ENCODE measurements at regions not wholly inside any gene's neighbourhood (a gene's known extent, or its start where the extent isn't known, plus 50 kb on each side); places are given as distances from the start of the nearest gene placed in this dataset.

GRCh38 chr6:21648475-21649050 is 55.0 kb downstream of the SOX4 start:
- in situ Hi-C loops (cut with HindIII; ENCODE audit: low pct_unique_long_range_greater_than_20kb, low sequenced_read_pairs) = no loop called here
- no peak for DNase-seq (ENCODE audit: low read depth, low spot score)

DNA sequence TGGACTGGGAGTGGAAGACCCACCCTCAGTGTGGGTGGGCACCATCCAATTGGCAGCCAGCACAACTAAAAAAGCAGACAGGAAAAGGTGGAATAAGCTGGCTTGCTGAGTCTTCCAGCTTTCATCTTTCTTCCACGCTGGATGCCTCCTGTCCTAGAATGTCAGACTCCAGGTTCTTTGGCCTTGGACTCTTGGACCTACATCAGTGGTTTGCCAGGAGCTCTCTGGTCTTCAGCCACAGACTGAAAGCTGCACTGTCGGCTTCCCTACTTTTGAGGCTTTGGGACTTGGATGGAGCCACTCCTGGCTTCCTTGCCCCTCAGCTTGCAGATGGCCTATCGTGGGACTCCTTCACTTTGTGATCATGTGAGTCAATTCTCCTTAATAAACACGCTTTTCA is 59.8 kb downstream of the SOX4 start:
- DNase-seq (ENCODE audit: low read depth, low spot score) = no peak
- in situ Hi-C loops (cut with HindIII; ENCODE audit: low pct_unique_long_range_greater_than_20kb, low sequenced_read_pairs) = no loop called here

- no peak for DNase-seq (ENCODE audit: low read depth, low spot score)
- in situ Hi-C loops (cut with HindIII; ENCODE audit: low pct_unique_long_range_greater_than_20kb, low sequenced_read_pairs) = no loop called here
Measured at GRCh38 chr6:21653905-21654304, 60.4 kb downstream of the SOX4 start.

DNA sequence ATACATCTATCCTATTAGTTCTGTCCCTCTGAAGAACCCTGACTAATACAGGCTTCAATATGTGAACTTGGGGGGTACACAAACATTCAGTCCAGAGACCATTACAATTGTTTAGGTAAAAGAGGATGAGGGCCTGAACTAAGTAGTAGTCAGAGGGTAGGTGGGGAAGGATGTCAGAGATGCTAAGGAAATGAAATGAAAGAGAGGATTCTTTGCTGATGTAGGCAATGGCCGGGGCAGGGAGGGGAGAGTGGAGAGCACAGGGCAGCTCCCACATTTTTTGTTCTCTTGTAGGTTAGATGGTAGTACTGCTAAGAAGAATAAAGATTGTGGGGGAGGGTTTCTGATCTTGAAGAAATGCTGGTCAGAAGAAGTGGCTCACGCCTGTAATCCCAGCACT is 60.8 kb downstream of the SOX4 start:
- in situ Hi-C loops (cut with HindIII; ENCODE audit: low pct_unique_long_range_greater_than_20kb, low sequenced_read_pairs) = no loop called here
- no peak for DNase-seq (ENCODE audit: low read depth, low spot score)

GRCh38 chr6:21663966-21664313 is 70.4 kb downstream of the SOX4 start:
- no peak for DNase-seq (ENCODE audit: low read depth, low spot score)
- in situ Hi-C loops (cut with HindIII; ENCODE audit: low pct_unique_long_range_greater_than_20kb, low sequenced_read_pairs) = no loop called here

DNA sequence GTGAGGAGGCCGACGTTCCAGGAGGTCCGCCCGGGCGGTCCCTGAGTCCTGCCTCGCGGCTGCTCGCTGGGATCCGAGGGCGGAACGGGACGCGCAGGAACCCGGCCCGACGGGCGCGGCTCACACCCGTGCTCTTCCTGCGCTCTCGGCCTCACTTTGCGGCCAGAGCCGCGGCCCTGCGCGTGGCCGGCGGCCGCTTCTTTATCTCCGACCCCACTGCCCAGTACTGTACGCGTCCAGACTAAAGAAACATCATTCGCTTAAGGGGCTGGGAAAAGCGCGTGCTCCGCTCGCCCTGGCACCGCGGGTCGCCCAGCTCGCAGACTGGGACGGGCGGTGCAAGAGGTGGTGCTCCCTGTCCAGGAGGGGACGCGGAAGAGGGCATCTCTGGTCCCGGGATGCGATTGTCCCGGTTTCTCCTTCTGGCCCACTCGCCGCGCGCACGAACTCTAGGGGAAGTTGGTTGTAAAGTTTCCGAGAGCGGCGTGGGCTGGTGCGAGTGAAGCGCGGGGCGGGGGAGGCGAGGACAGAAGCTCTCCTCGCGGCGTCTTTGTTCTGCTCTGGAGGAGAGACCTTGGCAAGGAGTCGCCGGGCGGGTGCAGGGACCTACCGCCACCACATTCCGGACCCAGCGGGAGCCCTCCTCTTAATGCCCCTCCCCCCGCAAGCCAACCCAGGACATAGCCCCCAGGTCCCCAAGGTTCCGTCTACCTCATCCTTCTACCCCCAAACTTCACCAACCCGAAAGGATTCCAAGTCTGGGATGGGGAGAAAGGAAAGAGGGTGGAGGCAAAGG is 71.0 kb downstream of the SOX4 start:
- in situ Hi-C loops (cut with HindIII; ENCODE audit: low pct_unique_long_range_greater_than_20kb, low sequenced_read_pairs) = no loop called here
- DNase-seq (ENCODE audit: low read depth, low spot score) = no peak

DNA sequence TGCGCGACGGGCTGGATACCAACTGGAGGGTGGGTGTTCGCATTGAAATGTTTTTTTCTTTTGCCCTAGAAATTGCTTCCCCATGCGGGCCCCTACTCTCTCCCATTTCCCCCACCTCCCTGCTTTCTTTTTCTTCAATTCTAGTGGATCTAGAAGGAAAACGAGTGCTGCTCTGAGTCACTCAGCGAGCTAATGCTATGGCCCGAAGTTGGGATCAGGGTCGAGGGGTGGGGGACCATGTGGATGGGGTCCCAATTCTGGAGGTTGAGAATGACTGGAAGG is 71.5 kb downstream of the SOX4 start:
- no peak for DNase-seq (ENCODE audit: low read depth, low spot score)
- in situ Hi-C loops (cut with HindIII; ENCODE audit: low pct_unique_long_range_greater_than_20kb, low sequenced_read_pairs) = no loop called here

GRCh38 chr6:21665392-21666200 is 72.0 kb downstream of the SOX4 start:
- in situ Hi-C loops (cut with HindIII; ENCODE audit: low pct_unique_long_range_greater_than_20kb, low sequenced_read_pairs) = no loop called here
- no peak for DNase-seq (ENCODE audit: low read depth, low spot score)

DNA sequence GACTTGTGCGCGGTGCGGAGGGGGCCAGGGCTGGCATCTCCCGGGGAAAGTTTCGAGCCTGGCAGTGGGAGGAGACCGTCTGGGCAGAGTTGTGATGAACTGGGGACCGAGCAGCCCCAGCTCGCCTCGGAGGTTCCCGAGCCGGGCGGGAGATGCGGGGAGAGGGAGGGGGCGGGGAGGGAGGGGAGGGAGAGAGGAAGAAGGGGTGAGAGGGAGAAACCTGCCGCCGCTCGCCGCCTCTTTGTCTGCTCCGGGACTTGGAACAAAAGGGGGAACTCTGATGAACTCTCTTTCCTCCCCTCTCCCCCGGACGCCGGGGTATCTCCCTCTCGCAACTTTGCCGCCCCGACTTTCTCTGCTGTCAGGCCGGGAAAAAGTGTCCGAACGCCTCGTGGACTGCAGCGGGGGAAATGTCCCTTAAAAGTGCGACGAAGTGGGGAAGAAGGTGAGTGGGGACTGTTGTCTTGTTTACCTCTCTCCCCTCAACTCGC is 72.7 kb downstream of the SOX4 start:
- in situ Hi-C loops (cut with HindIII; ENCODE audit: low pct_unique_long_range_greater_than_20kb, low sequenced_read_pairs) = no loop called here
- DNase-seq (ENCODE audit: low read depth, low spot score) = no peak

DNA sequence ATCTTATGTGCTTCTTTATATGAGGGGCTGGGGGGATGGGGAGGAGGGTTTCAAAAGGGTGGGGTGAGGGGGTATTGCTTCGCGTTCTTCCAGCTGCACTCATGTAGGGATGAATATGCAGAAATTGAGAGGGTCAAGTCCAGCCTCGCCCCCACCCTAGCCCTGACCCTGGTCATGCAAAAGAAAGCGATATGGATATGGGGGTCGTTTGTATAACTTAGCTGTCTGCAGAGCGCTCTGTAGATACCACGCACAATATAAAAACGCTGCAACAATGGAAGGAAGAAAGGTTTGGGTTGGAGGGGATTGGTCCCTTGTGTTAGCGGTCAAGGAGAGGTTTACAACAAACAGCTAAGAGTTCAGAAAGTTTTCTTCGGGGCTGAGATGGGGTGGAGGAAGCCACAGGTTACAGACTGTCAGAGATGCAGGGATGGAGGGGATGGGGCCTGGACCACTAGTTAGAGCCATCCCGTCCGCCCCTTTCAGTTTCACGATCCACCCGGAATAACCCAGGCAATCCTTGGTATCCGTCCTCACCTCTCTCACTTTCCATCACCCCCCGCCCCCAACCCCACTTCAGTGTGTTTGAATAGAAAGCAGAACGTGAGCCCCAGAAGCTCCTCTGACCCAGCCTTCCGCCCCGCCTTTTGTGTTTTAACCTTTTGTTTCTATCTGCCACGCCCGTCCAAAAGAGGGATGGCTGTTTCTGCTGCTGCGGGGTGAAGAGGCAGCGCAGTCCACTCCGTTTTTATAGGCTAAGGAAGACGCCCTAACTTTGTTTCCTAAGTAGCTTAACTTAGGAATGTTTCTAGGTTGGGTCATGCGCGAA is 73.5 kb downstream of the SOX4 start:
- in situ Hi-C loops (cut with HindIII; ENCODE audit: low pct_unique_long_range_greater_than_20kb, low sequenced_read_pairs) = no loop called here
- no peak for DNase-seq (ENCODE audit: low read depth, low spot score)

DNA sequence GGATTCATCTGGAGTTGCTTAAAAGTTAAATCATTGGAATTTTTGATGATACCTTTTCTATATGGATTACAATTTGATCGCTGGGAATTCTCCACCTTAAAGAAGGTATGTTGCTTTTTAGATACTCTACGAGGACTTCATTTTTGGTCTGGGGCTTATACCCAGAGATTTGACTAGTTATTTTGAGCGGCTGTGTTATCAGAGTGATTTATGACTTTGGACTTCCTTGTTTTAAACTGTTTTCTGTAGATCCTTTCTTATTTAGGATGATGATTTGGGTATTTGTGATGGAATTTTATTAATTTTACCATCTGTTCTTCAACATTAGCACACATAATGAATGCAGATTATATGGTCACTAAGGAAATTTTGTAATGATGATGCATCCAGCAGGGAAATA is 75.2 kb downstream of the SOX4 start:
- in situ Hi-C loops (cut with HindIII; ENCODE audit: low pct_unique_long_range_greater_than_20kb, low sequenced_read_pairs) = no loop called here
- no peak for DNase-seq (ENCODE audit: low read depth, low spot score)

DNA sequence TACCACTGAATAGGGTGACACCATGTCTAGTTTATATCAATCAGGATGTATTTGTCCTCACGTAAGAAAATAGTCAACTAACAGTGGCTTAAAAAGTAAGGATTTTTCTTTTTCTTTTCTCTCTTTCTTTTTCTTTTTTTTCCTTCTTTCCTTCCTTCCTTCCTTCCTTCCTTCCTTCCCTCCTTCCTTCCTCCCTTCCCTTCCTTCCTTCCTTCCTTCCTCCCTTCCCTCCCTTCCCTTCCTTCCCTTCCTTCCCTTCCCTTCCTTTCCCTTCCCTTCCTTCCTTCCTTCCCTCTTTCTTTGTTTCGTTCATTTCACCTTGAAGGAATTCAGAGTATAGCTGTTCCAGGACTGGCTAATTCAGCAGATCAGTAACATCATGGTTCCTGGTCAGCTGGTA is 83.2 kb downstream of the SOX4 start:
- no peak for DNase-seq (ENCODE audit: low read depth, low spot score)
- in situ Hi-C loops (cut with HindIII; ENCODE audit: low pct_unique_long_range_greater_than_20kb, low sequenced_read_pairs) = no loop called here

DNA sequence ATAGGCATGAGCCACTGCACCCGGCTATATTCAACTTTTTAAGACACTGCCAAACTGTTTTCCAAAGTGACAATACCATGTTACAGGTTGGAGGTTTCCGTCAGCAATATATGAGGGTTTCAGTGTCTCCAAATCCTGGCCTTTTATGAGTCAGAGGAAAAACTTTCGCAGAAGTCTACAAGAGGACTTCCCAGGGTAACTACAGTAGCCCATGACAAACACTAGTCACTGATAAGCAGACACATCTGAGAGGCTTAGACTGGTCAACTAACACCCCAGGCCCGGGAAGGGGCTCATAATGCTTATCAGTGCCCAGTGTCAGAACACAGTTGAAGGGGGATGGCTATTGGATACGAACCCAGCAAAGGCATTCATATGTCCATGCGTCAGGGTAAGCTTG is 85.4 kb downstream of the SOX4 start:
- in situ Hi-C loops (cut with HindIII; ENCODE audit: low pct_unique_long_range_greater_than_20kb, low sequenced_read_pairs) = no loop called here
- no peak for DNase-seq (ENCODE audit: low read depth, low spot score)

GRCh38 chr6:21679761-21680265 is 86.3 kb downstream of the SOX4 start:
- no peak for DNase-seq (ENCODE audit: low read depth, low spot score)
- in situ Hi-C loops (cut with HindIII; ENCODE audit: low pct_unique_long_range_greater_than_20kb, low sequenced_read_pairs) = no loop called here

DNA sequence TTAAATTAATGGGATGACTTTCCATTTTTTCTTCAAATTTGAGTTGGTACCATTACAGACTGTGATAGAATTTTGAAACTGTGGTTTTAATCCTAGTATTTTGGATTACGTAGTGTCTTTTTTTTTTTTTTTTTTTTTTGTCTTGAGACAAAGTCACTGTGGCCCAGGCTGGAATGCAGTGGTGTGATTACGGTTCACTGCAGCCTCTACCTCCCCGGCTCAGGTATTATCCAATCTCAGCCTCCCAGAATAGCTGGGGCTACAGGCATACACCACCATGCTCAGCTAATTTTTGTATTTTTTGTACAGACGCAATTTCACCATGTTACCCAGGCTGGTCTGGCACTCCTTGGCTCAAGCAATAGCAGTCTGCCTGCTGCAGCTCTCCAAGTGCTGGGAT is 87.1 kb downstream of the SOX4 start:
- in situ Hi-C loops (cut with HindIII; ENCODE audit: low pct_unique_long_range_greater_than_20kb, low sequenced_read_pairs) = no loop called here
- DNase-seq (ENCODE audit: low read depth, low spot score) = no peak

DNA sequence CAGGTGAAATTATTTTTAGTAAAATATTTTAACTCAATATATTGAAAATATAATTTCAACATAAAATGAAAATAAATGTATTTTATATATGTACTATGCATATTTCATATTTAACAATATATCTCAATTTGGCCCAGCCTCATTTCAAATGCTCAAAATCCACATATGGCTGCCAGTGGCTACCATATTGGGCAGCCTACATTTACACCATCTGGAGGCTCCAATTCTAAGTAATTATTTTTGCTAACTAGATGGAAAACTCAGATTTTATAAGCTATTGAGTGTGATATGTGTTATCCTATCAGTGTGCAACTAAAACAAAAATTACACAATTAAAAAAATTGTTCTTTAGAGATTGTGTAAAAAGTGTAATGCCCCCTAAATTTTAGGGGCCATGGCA is 96.9 kb downstream of the SOX4 start:
- DNase-seq (ENCODE audit: low read depth, low spot score) = no peak
- in situ Hi-C loops (cut with HindIII; ENCODE audit: low pct_unique_long_range_greater_than_20kb, low sequenced_read_pairs) = no loop called here

- in situ Hi-C loops (cut with HindIII; ENCODE audit: low pct_unique_long_range_greater_than_20kb, low sequenced_read_pairs) = no loop called here
- DNase-seq (ENCODE audit: low read depth, low spot score) = no peak
Measured at GRCh38 chr6:21691685-21692346, 98.3 kb downstream of the SOX4 start.

DNA sequence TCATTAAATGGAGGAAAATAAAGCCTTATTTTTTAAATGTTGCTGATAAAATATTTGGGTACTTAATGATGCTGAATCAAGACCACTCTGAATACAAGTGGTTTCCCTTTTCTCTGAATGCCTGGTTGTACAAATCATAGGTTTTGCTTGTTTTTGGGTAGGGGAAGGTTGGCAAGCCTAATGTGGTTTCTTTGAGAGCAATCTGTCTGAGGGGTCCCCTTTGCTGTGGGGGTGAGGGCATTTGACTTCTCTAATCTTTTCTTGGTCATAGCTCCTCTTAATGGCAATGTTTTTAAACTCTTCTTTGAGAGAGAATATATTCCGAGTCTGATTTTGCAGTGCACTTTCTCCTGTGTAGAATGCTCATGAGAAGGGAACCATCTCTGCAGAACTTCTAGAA is 99.2 kb downstream of the SOX4 start:
- in situ Hi-C loops (cut with HindIII; ENCODE audit: low pct_unique_long_range_greater_than_20kb, low sequenced_read_pairs) = no loop called here
- DNase-seq (ENCODE audit: low read depth, low spot score) = no peak

All from SK-MEL-5 (cell line).